ENCODE measurements at regions not wholly inside any gene's neighbourhood (a gene's known extent, or its start where the extent isn't known, plus 50 kb on each side); places are given as distances from the start of the nearest gene placed in this dataset.

DNA sequence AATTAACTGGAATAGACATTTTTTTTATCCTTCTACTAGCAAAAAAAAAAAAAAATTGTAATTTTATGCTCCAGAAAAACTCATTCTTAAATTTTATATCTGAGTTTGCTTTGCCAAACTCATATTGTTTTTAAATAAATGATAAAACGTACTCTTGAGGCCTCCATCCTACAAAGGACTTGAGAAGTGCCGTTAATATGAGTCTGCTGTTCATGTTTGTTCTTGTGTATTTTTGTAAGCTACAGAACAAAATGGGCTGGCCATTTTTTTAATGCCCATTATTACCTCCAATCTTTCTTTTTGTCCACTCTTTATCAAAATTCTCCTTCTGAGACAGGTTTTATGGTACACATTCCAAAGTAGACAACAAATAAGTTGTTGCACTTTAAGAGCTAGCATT lies 643.5 kb upstream of the SOX9 start:
- TF ChIP-seq, protein P1, sequence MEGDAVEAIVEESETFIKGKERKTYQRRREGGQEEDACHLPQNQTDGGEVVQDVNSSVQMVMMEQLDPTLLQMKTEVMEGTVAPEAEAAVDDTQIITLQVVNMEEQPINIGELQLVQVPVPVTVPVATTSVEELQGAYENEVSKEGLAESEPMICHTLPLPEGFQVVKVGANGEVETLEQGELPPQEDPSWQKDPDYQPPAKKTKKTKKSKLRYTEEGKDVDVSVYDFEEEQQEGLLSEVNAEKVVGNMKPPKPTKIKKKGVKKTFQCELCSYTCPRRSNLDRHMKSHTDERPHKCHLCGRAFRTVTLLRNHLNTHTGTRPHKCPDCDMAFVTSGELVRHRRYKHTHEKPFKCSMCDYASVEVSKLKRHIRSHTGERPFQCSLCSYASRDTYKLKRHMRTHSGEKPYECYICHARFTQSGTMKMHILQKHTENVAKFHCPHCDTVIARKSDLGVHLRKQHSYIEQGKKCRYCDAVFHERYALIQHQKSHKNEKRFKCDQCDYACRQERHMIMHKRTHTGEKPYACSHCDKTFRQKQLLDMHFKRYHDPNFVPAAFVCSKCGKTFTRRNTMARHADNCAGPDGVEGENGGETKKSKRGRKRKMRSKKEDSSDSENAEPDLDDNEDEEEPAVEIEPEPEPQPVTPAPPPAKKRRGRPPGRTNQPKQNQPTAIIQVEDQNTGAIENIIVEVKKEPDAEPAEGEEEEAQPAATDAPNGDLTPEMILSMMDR (IDR thresholded peaks at IDR 0.05) = no peak
- TF ChIP-seq POLR2A (IDR thresholded peaks at IDR 0.05) = no peak
